HTR-8/SVneo (cell line): ENCODE measurements at regions not wholly inside any gene's neighbourhood (a gene's known extent, or its start where the extent isn't known, plus 50 kb on each side); places are given as distances from the start of the nearest gene placed in this dataset.
"Not testable (repeated sequence)": the region's sequence is repeated elsewhere in the genome, so short reads cannot be mapped to it uniquely, and the experiment has no call there.

Experiments used
- DNase-seq: peaks from one replicate; pipeline ENCODE4 v3.0.0; 2011; ENCODE audit warnings: low spot score, mixed read lengths; ENCODE audit not compliant: insufficient read length
- FAIRE-seq: peaks from 2 replicates; lab custom pipeline; 2011; peaks lifted over from hg19 to GRCh38; lab: Jason Lieb, UNC

GRCh38 chr3:27565201-27565852 is 81.1 kb upstream of the SLC4A7 start:
- FAIRE-seq (no peak), DNase-seq (no peak)

- no peak for DNase-seq
- FAIRE-seq, result no peak
Observed at GRCh38 chr3:27561576-27561975, 77.4 kb upstream of the SLC4A7 start.

- no peak for FAIRE-seq
- no peak for DNase-seq
Observed at GRCh38 chr3:27560484-27561056, 76.4 kb upstream of the SLC4A7 start.

- DNase-seq, result no peak
- FAIRE-seq, result no peak
Observed at GRCh38 chr3:27559835-27560234, 75.7 kb upstream of the SLC4A7 start.

GRCh38 chr3:27559381-27559780 is 75.2 kb upstream of the SLC4A7 start:
- no peak for FAIRE-seq

GRCh38 chr3:27557411-27557810 is 73.2 kb upstream of the SLC4A7 start:
- DNase-seq (no peak), FAIRE-seq (no peak)

More at GRCh38 chr3:27559381-27559780, 75.2 kb upstream of the SLC4A7 start:
- DNase-seq, result no peak

- DNase-seq, result no peak
- FAIRE-seq, result no peak
Observed at GRCh38 chr3:27556887-27557286, 72.7 kb upstream of the SLC4A7 start.

- FAIRE-seq (no peak), DNase-seq (no peak)
Observed at GRCh38 chr3:27554706-27555105, 70.5 kb upstream of the SLC4A7 start.

- FAIRE-seq, result no peak
- no peak for DNase-seq
Observed at GRCh38 chr3:27553886-27554540, 69.8 kb upstream of the SLC4A7 start.

- not testable (repeated sequence) for FAIRE-seq, DNase-seq
Observed at GRCh38 chr3:27552708-27553107, 68.5 kb upstream of the SLC4A7 start.

- DNase-seq, FAIRE-seq: not testable (repeated sequence)
Observed at GRCh38 chr3:27551413-27551812, 67.2 kb upstream of the SLC4A7 start.

GRCh38 chr3:27545061-27545460 is 60.9 kb upstream of the SLC4A7 start:
- DNase-seq, result no peak
- no peak for FAIRE-seq

GRCh38 chr3:27544372-27544865 is 60.2 kb upstream of the SLC4A7 start:
- FAIRE-seq (no peak), DNase-seq (no peak)

GRCh38 chr3:27542476-27542875 is 58.3 kb upstream of the SLC4A7 start:
- DNase-seq (no peak), FAIRE-seq (no peak)

- FAIRE-seq (no peak), DNase-seq (no peak)
Observed at GRCh38 chr3:27540231-27540630, 56.0 kb upstream of the SLC4A7 start.

- FAIRE-seq, result no peak
- DNase-seq, result no peak
Observed at GRCh38 chr3:27536491-27536890, 52.3 kb upstream of the SLC4A7 start.

GRCh38 chr3:27535809-27536392 is 51.7 kb upstream of the SLC4A7 start:
- FAIRE-seq, result no peak
- no peak for DNase-seq

- peak; percentile 83 for DNase-seq
- peak; percentile 54 for FAIRE-seq
Observed at GRCh38 chr3:27533718-27534573, 49.8 kb upstream of the SLC4A7 start.
